ENCODE measurements at regions not wholly inside any gene's neighbourhood (a gene's known extent, or its start where the extent isn't known, plus 50 kb on each side); places are given as distances from the start of the nearest gene placed in this dataset.

- no peak for TF ChIP-seq CTCF (conservative IDR thresholded peaks at IDR 0.05 in 1 of 2, IDR thresholded peaks at IDR 0.05 in 1 of 2; ENCODE audit: low read depth in 1 of 2, low read length in 2 of 2)
- no peak for TF ChIP-seq EZH2 (IDR thresholded peaks at IDR 0.05; ENCODE audit: low read length, missing control alignments)
Observed at GRCh38 chr4:23392860-23393458, 496.9 kb downstream of the PPARGC1A start.

All from fibroblast of lung (primary cell).